ENCODE measurements at regions not wholly inside any gene's neighbourhood (a gene's known extent, or its start where the extent isn't known, plus 50 kb on each side); places are given as distances from the start of the nearest gene placed in this dataset.

- Histone ChIP-seq H3K4me1 (ENCODE audit: insufficient read depth, low read length) (no peaks in the 10 kb centered on the region; the same call in 1 of the 2 replicates), H3K27me3 (ENCODE audit: insufficient read depth, low read length) (no peaks in the 10 kb centered on the region), H3K9me3 (ENCODE audit: insufficient read depth, low read depth, low read length) (peaks cover 28% of the 10 kb centered on the region), H3K9ac (ENCODE audit: low read depth, low read length) (no peak overlapping the region), H3K27ac (ENCODE audit: low read length) (no peak overlapping the region), H3K36me3 (ENCODE audit: insufficient read depth, low read depth, low read length) (no peaks in the 10 kb centered on the region), H3K4me3 (ENCODE audit: low read length) (no peak overlapping the region)
Measured at GRCh38 chr17:54745239-54745638, 155.4 kb upstream of the TOM1L1 start.

- Histone ChIP-seq H3K36me3 (ENCODE audit: insufficient read depth, low read depth, low read length) (no peaks in the 10 kb centered on the region), H3K9ac (ENCODE audit: low read depth, low read length) (no peak overlapping the region), H3K4me1 (ENCODE audit: insufficient read depth, low read length) (no peaks in the 10 kb centered on the region; the same call in 1 of the 2 replicates), H3K27ac (ENCODE audit: low read length) (no peak overlapping the region), H3K4me3 (ENCODE audit: low read length) (no peak overlapping the region), H3K27me3 (ENCODE audit: insufficient read depth, low read length) (no peaks in the 10 kb centered on the region), H3K9me3 (ENCODE audit: insufficient read depth, low read depth, low read length) (peaks cover 28% of the 10 kb centered on the region)
Measured at GRCh38 chr17:54745862-54746261, 154.8 kb upstream of the TOM1L1 start.

GRCh38 chr17:54749157-54749556 lies 151.5 kb upstream of the TOM1L1 start:
- Histone ChIP-seq H3K9ac (ENCODE audit: low read depth, low read length) (no peak overlapping the region), H3K4me3 (ENCODE audit: low read length) (no peak overlapping the region), H3K4me1 (ENCODE audit: insufficient read depth, low read length) (no peaks in the 10 kb centered on the region; the same call in 1 of the 2 replicates), H3K27ac (ENCODE audit: low read length) (no peak overlapping the region), H3K36me3 (ENCODE audit: insufficient read depth, low read depth, low read length) (no peaks in the 10 kb centered on the region), H3K9me3 (ENCODE audit: insufficient read depth, low read depth, low read length) (peaks cover 28% of the 10 kb centered on the region), H3K27me3 (ENCODE audit: insufficient read depth, low read length) (no peaks in the 10 kb centered on the region)

DNA sequence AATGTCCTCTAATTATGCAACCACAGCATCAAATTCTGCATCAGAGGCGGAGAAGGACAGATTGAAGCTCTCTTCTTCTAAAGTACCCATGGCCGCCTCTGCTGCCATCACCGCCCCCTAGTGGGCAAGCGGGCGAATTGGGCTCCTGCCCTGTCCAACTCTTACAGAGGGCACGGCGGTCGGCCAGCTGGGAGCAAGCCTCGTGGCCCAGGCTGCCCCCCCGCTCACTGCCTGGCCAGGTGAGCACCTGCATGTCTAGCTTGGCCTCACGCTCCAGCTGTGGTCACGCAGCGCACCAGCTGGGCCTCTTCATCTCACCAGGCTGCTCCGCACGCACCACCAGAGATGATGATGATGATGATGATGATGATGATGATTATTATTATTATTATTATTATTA lies 146.1 kb upstream of the TOM1L1 start:
- no peaks in the 10 kb centered on the region for H3K4me1 ChIP-seq (ENCODE audit: insufficient read depth, low read length)
- H3K9me3 ChIP-seq (ENCODE audit: insufficient read depth, low read depth, low read length) = no peaks in the 10 kb centered on the region
- no peaks in the 10 kb centered on the region for H3K27me3 ChIP-seq (ENCODE audit: insufficient read depth, low read length)
- no peak overlapping the region for H3K27ac ChIP-seq (ENCODE audit: low read length)
- no peak overlapping the region for H3K9ac ChIP-seq (ENCODE audit: low read depth, low read length)
- H3K4me3 ChIP-seq (ENCODE audit: low read length) = no peak overlapping the region
- no peaks in the 10 kb centered on the region for H3K36me3 ChIP-seq (ENCODE audit: insufficient read depth, low read depth, low read length)

- H3K4me3 ChIP-seq (ENCODE audit: low read length) = no peak overlapping the region
- H3K9me3 ChIP-seq (ENCODE audit: insufficient read depth, low read depth, low read length) = no peaks in the 10 kb centered on the region
- H3K36me3 ChIP-seq (ENCODE audit: insufficient read depth, low read depth, low read length) = no peaks in the 10 kb centered on the region
- no peaks in the 10 kb centered on the region for H3K4me1 ChIP-seq (ENCODE audit: insufficient read depth, low read length)
- H3K27me3 ChIP-seq (ENCODE audit: insufficient read depth, low read length) = no peaks in the 10 kb centered on the region
- H3K27ac ChIP-seq (ENCODE audit: low read length) = no peak overlapping the region
- H3K9ac ChIP-seq (ENCODE audit: low read depth, low read length) = no peak overlapping the region
Measured at GRCh38 chr17:54760836-54761235, 139.8 kb upstream of the TOM1L1 start.

DNA sequence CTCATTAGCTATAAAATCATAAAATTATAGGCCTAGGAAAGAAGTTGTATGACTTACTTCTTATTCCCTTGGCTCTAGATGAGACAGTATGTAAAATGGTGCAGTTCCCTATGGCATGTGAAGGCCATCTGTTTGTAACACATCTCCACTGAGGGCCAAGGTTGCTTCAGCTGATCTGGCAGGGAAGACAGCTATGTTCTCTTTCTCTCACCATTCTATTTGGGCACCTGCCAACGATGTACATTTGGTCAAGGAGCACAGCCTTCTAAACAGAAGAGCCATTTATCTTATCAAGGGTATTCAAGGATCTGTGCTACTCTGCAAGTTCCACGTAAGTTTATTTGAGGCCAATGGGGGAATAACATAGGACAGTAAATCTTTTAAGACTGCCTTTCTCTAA lies 129.8 kb upstream of the TOM1L1 start:
- Histone ChIP-seq H3K4me3 (ENCODE audit: low read length) (no peak overlapping the region), H3K4me1 (ENCODE audit: insufficient read depth, low read length) (no peaks in the 10 kb centered on the region), H3K27ac (ENCODE audit: low read length) (no peak overlapping the region), H3K9ac (ENCODE audit: low read depth, low read length) (no peak overlapping the region), H3K9me3 (ENCODE audit: insufficient read depth, low read depth, low read length) (no peaks in the 10 kb centered on the region), H3K27me3 (ENCODE audit: insufficient read depth, low read length) (no peaks in the 10 kb centered on the region), H3K36me3 (ENCODE audit: insufficient read depth, low read depth, low read length) (no peaks in the 10 kb centered on the region)

DNA sequence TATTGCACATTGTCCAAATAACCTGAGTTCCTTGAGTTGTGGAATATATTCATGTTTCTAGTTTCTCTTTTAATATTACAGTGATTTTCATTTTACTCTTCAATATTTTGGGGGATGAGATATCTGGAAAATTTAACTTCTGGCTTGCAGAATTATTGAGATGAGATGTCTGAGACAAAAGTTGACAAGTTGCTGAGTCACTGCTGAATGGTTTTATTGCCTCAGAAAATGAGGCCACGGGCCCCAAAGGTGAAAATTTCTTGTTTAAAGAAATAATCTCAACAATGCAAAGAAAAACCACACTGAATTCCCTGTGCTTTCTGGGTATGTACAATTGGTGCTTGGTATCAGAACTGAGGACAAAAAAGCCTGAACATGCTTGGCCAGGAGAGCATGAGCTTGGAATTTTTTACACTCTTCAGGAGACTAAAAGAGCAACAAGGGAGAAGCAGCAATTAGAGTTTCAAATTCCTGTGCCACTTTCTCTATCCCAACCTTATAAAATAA lies 129.2 kb upstream of the TOM1L1 start:
- no peaks in the 10 kb centered on the region for H3K27me3 ChIP-seq (ENCODE audit: insufficient read depth, low read length)
- H3K27ac ChIP-seq (ENCODE audit: low read length) = no peak overlapping the region
- no peaks in the 10 kb centered on the region for H3K36me3 ChIP-seq (ENCODE audit: insufficient read depth, low read depth, low read length)
- no peak overlapping the region for H3K9ac ChIP-seq (ENCODE audit: low read depth, low read length)
- no peak overlapping the region for H3K4me3 ChIP-seq (ENCODE audit: low read length)
- no peaks in the 10 kb centered on the region for H3K9me3 ChIP-seq (ENCODE audit: insufficient read depth, low read depth, low read length)
- H3K4me1 ChIP-seq (ENCODE audit: insufficient read depth, low read length) = no peaks in the 10 kb centered on the region

GRCh38 chr17:54780238-54780637 lies 120.4 kb upstream of the TOM1L1 start:
- Histone ChIP-seq H3K27me3 (ENCODE audit: insufficient read depth, low read length) (no peaks in the 10 kb centered on the region), H3K9me3 (ENCODE audit: insufficient read depth, low read depth, low read length) (no peaks in the 10 kb centered on the region), H3K36me3 (ENCODE audit: insufficient read depth, low read depth, low read length) (no peaks in the 10 kb centered on the region), H3K27ac (ENCODE audit: low read length) (no peak overlapping the region), H3K4me1 (ENCODE audit: insufficient read depth, low read length) (no peaks in the 10 kb centered on the region), H3K4me3 (ENCODE audit: low read length) (no peak overlapping the region), H3K9ac (ENCODE audit: low read depth, low read length) (no peak overlapping the region)

- no peak overlapping the region for H3K4me3 ChIP-seq (ENCODE audit: low read length)
- H3K4me1 ChIP-seq (ENCODE audit: insufficient read depth, low read length) = no peaks in the 10 kb centered on the region
- H3K27ac ChIP-seq (ENCODE audit: low read length) = no peak overlapping the region
- H3K9ac ChIP-seq (ENCODE audit: low read depth, low read length) = no peak overlapping the region
- H3K27me3 ChIP-seq (ENCODE audit: insufficient read depth, low read length) = no peaks in the 10 kb centered on the region
- H3K36me3 ChIP-seq (ENCODE audit: insufficient read depth, low read depth, low read length) = no peaks in the 10 kb centered on the region
- no peaks in the 10 kb centered on the region for H3K9me3 ChIP-seq (ENCODE audit: insufficient read depth, low read depth, low read length)
Measured at GRCh38 chr17:54781389-54781788, 119.3 kb upstream of the TOM1L1 start.

- Histone ChIP-seq H3K9me3 (ENCODE audit: insufficient read depth, low read depth, low read length) (no peaks in the 10 kb centered on the region), H3K27ac (ENCODE audit: low read length) (no peak overlapping the region), H3K4me1 (ENCODE audit: insufficient read depth, low read length) (no peaks in the 10 kb centered on the region), H3K27me3 (ENCODE audit: insufficient read depth, low read length) (no peaks in the 10 kb centered on the region), H3K9ac (ENCODE audit: low read depth, low read length) (no peak overlapping the region), H3K4me3 (ENCODE audit: low read length) (no peak overlapping the region), H3K36me3 (ENCODE audit: insufficient read depth, low read depth, low read length) (no peaks in the 10 kb centered on the region)
Measured at GRCh38 chr17:54784305-54784704, 116.3 kb upstream of the TOM1L1 start.

DNA sequence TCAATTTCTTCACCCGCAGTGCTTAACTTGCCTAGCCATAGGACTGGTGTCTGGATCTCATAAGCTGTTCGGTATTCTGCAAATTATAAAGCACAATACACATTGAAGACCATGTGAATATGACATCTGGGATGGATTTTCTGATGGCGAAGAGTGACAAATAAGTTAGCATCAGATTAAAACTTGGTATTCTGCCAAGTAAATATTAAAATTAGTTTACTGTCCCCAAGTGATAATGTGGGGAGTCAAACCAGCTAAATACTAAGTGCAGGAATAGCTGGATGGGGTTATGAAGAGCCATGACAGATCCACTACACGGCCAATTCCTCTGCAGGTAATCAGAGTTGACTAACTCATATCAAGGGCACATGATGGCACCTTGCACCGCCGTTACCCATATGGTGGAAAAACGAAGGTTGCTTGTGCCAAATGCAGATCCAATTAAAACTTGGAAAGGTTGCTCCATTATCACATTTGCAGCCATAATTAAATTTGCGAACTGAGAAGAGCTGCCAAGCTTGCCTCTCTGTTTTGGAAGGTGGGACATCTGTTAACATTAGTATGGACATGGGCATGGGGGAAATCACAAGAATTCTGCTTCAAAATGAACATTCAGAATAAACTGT lies 114.9 kb upstream of the TOM1L1 start:
- Histone ChIP-seq H3K36me3 (ENCODE audit: insufficient read depth, low read depth, low read length) (no peaks in the 10 kb centered on the region), H3K27ac (ENCODE audit: low read length) (no peak overlapping the region), H3K27me3 (ENCODE audit: insufficient read depth, low read length) (no peaks in the 10 kb centered on the region), H3K4me1 (ENCODE audit: insufficient read depth, low read length) (no peaks in the 10 kb centered on the region), H3K9me3 (ENCODE audit: insufficient read depth, low read depth, low read length) (no peaks in the 10 kb centered on the region), H3K4me3 (ENCODE audit: low read length) (no peak overlapping the region), H3K9ac (ENCODE audit: low read depth, low read length) (no peak overlapping the region)

GRCh38 chr17:54789101-54789880 lies 111.4 kb upstream of the TOM1L1 start:
- Histone ChIP-seq H3K9me3 (ENCODE audit: insufficient read depth, low read depth, low read length) (no peaks in the 10 kb centered on the region), H3K9ac (ENCODE audit: low read depth, low read length) (no peak overlapping the region), H3K4me3 (ENCODE audit: low read length) (no peak overlapping the region), H3K27me3 (ENCODE audit: insufficient read depth, low read length) (no peaks in the 10 kb centered on the region), H3K4me1 (ENCODE audit: insufficient read depth, low read length) (no peaks in the 10 kb centered on the region), H3K27ac (ENCODE audit: low read length) (no peak overlapping the region), H3K36me3 (ENCODE audit: insufficient read depth, low read depth, low read length) (no peaks in the 10 kb centered on the region)

Measured in iPS-20b (cell line).